ENCODE measurements at regions not wholly inside any gene's neighbourhood (a gene's known extent, or its start where the extent isn't known, plus 50 kb on each side); places are given as distances from the start of the nearest gene placed in this dataset.

- Mint-ChIP-seq H3K4me1 (peaks cover 8% of the 10 kb centered on the region), H3K27ac (no peak overlapping the region), H3K27me3 (ENCODE audit: low read depth) (peaks cover 10% of the 10 kb centered on the region), H3K9me3 (peaks cover 78% of the 10 kb centered on the region), H3K4me3 (no peak overlapping the region), H3K36me3 (peaks cover 43% of the 10 kb centered on the region)
- ATAC-seq, result no peak
- POLR2A ChIA-PET, result no interaction called here
- no peak for TF ChIP-seq EMX1 (CRISPR knock-in tag; IDR thresholded peaks at IDR 0.05)
- TF ChIP-seq RORB (CRISPR knock-in tag; IDR thresholded peaks at IDR 0.05), result no peak
- TF ChIP-seq, protein P1, sequence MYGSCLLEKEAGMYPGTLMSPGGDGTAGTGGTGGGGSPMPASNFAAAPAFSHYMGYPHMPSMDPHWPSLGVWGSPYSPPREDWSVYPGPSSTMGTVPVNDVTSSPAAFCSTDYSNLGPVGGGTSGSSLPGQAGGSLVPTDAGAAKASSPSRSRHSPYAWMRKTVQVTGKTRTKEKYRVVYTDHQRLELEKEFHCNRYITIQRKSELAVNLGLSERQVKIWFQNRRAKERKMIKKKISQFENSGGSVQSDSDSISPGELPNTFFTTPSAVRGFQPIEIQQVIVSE (CRISPR knock-in tag; IDR thresholded peaks at IDR 0.05; ENCODE audit: borderline replicate concordance), result no peak
- no peak for TF ChIP-seq FOXP4 (CRISPR knock-in tag; IDR thresholded peaks at IDR 0.05)
- TF ChIP-seq, protein P2, sequence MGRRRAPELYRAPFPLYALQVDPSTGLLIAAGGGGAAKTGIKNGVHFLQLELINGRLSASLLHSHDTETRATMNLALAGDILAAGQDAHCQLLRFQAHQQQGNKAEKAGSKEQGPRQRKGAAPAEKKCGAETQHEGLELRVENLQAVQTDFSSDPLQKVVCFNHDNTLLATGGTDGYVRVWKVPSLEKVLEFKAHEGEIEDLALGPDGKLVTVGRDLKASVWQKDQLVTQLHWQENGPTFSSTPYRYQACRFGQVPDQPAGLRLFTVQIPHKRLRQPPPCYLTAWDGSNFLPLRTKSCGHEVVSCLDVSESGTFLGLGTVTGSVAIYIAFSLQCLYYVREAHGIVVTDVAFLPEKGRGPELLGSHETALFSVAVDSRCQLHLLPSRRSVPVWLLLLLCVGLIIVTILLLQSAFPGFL (CRISPR knock-in tag; IDR thresholded peaks at IDR 0.05; ENCODE audit: borderline replicate concordance), result no peak
- no peak for TF ChIP-seq ZBTB21 (CRISPR knock-in tag; IDR thresholded peaks at IDR 0.05; ENCODE audit: borderline replicate concordance)
- TF ChIP-seq GABPB1 (CRISPR knock-in tag; IDR thresholded peaks at IDR 0.05), result no peak
- TF ChIP-seq AFF4 (CRISPR knock-in tag; IDR thresholded peaks at IDR 0.05; ENCODE audit: borderline replicate concordance), result no peak
- no peak for TF ChIP-seq IRF1 (CRISPR knock-in tag; IDR thresholded peaks at IDR 0.05)
- DNase-seq (ENCODE audit: low spot score), result no peak
- CTCF ChIA-PET, result interaction anchor here (1.2 to 1.5 kb wide), 2 partner anchors 47 to 78 kb away, joined by 3 to 4 read pairs; no protein-coding TSS in a partner anchor
Observed at GRCh38 chr3:127497166-127497565, 93.4 kb downstream of the TPRA1 start.

GRCh38 chr3:127495821-127496655, 94.5 kb downstream of the TPRA1 start:
- DNase-seq (ENCODE audit: low spot score), result no peak
- H3K4me1 Mint-ChIP-seq, result peaks cover 10% of the 10 kb centered on the region
- H3K27ac Mint-ChIP-seq, result no peak overlapping the region
- H3K4me3 Mint-ChIP-seq, result no peak overlapping the region
- peaks cover 43% of the 10 kb centered on the region for H3K36me3 Mint-ChIP-seq
- peaks cover 67% of the 10 kb centered on the region for H3K9me3 Mint-ChIP-seq
- no peak for ATAC-seq
- no peak for TF ChIP-seq ZNF281 (CRISPR knock-in tag; IDR thresholded peaks at IDR 0.05)
- TF ChIP-seq OVOL2 (CRISPR knock-in tag; IDR thresholded peaks at IDR 0.05; ENCODE audit: borderline replicate concordance), result no peak
- no peak for TF ChIP-seq EMX1 (CRISPR knock-in tag; IDR thresholded peaks at IDR 0.05)
- TF ChIP-seq KAT7 (CRISPR knock-in tag; IDR thresholded peaks at IDR 0.05; ENCODE audit: borderline replicate concordance), result no peak
- no peak for TF ChIP-seq CREB1 (CRISPR knock-in tag; IDR thresholded peaks at IDR 0.05)
- no peak for TF ChIP-seq ERG (CRISPR knock-in tag; IDR thresholded peaks at IDR 0.05)
- POLR2A ChIA-PET, result no interaction called here
- CTCF ChIA-PET, result interaction anchor here (0.7 to 1.2 kb wide), 2 partner anchors 23 to 48 kb away, joined by 3 read pairs; no protein-coding TSS in a partner anchor
- peaks cover 10% of the 10 kb centered on the region for H3K27me3 Mint-ChIP-seq (ENCODE audit: low read depth)

All from WTC11 (cell line).